HTR-8/SVneo (cell line): ENCODE measurements at regions not wholly inside any gene's neighbourhood (a gene's known extent, or its start where the extent isn't known, plus 50 kb on each side); places are given as distances from the start of the nearest gene placed in this dataset.
"Not testable (repeated sequence)": the region's sequence is repeated elsewhere in the genome, so short reads cannot be mapped to it uniquely, and the experiment has no call there.

Source experiments
- DNase-seq: peaks from one replicate; pipeline ENCODE4 v3.0.0; 2011; ENCODE audit warnings: low spot score, mixed read lengths; ENCODE audit not compliant: insufficient read length
- FAIRE-seq: peaks from 2 replicates; lab custom pipeline; 2011; peaks lifted over from hg19 to GRCh38; lab: Jason Lieb, UNC

GRCh38 chr1:38760562-38760961, 99.0 kb downstream of the RRAGC start:
- DNase-seq = no peak
- FAIRE-seq = no peak

DNA sequence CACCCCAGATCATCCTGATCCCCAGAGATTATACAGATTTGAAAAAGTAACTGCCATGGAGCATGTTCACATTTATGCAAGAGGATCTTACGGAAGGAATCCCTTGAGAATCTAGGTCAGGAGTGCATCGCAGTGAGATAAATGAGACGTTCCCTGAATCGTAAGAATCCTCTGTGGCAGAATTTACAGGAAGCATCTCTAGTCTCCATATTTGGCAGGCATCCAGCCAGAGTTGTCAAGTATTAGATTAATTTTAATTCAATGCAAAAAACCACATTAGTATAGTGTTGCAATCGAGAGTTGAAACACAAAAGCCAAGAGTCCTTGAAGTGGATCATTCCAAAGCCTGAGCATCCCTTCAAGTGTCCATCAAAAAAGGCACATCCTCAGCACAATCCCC, 100.8 kb downstream of the RRAGC start:
- no peak for FAIRE-seq
- DNase-seq = no peak

DNA sequence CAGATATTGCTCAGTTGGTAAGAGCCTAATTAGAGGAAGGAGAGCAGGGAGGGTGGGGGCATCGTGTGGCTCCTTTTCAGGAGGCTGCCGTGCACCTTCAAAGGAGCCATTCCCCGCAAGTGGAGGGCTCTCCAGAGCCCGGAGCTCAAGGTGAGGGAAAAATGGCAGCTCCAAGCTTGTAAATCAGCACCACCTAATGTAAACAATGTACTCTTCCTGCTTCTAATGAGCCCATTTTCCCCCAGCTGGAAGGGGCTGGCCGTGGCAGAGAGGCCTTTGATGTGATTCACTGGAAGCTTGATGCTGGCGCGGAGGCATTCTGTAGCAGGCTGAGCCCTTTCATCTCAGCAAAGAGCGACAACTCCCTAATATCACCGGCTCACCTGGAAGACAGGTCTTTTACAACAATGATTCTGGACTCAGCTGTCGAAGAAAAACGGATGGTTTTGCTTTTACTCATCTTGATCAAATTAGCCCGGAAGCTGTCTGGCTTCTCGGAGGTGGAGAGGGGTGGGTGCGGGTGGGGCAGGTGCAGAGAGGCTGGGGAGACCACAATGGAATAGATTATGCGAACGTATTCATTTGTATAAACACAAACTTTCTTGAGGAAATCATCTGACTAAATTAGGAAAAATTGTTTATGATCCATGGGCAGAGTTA, 112.5 kb downstream of the RRAGC start:
- DNase-seq = no peak
- no peak for FAIRE-seq

- no peak for DNase-seq
- no peak for FAIRE-seq
Measured at GRCh38 chr1:38746402-38746935, 113.1 kb downstream of the RRAGC start.

DNA sequence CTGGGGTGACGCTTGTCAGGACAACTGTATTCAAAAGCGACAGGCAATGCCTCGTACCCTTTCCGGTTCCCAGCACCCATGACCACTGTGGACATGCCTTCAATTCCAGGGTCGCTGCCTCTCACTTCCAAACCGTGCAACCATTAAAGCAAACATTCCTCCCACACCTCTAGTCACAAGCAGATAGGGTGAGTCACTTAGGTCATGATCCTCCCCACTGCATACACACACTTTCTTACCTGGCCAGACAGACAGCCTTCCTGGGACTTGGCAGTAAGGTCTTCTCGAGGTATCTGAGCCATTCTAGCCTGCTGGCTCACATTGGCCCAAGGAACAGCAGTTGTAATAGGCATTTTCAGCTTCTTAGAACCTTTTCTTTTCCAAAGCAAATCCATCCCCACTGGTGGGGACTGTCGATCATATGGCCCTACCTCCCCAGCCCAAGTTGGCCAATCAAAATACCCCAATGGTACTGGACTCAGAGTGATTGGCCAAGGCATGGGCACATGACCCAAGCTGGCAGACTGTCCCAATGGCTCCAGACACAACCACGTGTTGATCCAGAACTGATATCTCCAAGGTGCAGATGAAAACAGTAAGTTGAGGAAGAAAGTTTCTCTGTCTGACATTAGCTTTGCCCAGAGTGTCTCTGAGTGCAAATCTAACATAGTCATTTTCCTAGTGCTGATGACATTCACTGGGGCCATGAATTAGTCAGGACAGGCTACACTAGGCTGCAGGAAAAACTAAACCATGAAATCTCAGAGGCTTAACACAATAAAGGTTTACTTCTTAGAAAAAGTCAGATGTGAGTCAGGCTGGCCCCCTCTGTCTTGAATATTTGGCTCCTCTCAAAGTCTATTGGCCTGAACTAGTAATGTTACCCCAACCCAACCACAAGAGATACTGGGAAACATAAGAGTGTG, 113.8 kb downstream of the RRAGC start:
- DNase-seq (no peak), FAIRE-seq (no peak)

- no peak for DNase-seq
- FAIRE-seq = no peak
Measured at GRCh38 chr1:38744452-38745350, 114.9 kb downstream of the RRAGC start.

- FAIRE-seq (no peak), DNase-seq (no peak)
Measured at GRCh38 chr1:38743184-38743583, 116.4 kb downstream of the RRAGC start.

DNA sequence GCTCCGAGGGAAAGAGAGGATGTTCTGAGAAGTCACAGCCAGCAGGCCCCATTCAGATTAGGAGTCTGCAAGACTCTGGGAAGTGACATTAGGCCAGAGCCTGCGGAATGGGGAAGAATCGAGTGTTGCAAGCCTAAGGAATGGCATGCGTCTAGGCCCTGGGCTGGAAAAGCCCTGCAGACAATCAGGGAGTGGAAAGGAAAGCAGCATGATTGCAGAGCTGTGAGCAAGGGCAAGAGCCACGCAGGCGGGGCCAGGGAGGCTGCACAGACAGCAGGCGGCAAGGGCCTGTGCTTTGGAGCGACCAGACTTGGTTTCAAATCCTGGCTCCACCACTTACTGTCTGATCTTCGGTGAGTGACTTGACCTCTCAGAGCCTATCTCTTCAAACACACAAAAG, 118.2 kb downstream of the RRAGC start:
- FAIRE-seq = no peak
- DNase-seq = no peak

DNA sequence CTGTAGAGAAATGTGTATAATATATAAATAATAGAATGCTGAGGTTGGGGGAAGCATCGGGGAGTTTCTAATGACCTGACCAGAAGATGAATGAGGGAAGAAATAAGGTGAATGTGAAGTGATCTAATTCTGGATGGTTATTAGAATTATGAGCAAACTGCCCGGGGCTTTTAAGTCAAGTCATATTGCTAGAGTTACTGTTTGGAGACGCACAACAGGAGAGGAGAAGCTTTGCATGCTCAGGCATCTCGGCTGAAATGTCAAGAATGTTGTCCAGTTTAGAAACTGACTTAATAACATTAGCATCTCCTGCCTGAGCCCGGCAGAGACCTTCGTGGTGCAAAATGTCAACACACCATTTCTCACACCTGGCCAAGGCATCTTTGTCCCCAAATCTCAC, 119.1 kb downstream of the RRAGC start:
- DNase-seq = peak; percentile 17
- no peak for FAIRE-seq

DNA sequence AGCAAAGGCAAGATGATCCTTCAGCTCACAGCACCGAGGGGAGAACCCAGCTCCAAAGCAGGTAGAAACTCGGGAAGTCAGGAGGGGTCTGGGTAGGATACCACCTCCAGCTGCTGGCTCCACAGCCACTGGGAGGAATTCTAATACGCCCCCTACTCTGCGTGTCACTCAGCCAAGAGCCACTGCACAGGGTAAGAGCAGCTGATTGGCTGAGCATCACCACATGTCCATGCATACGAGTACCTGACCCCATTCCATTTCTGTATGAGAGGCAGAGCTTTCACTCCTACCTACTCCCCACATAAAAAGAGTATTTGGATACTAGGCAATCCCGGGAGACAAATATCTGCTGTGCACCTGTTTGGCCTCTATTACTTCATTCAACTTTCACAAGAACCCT, 121.4 kb downstream of the RRAGC start:
- DNase-seq (no peak), FAIRE-seq (no peak)

GRCh38 chr1:38736399-38736798, 123.2 kb downstream of the RRAGC start:
- no peak for FAIRE-seq
- no peak for DNase-seq

- peak; percentile 48 for DNase-seq
- FAIRE-seq = no peak
Measured at GRCh38 chr1:38735651-38736161, 123.9 kb downstream of the RRAGC start.

GRCh38 chr1:38733761-38734160, 125.8 kb downstream of the RRAGC start:
- FAIRE-seq = no peak
- DNase-seq = no peak

GRCh38 chr1:38730511-38731397, 128.8 kb downstream of the RRAGC start:
- FAIRE-seq (no peak), DNase-seq (no peak)

- DNase-seq (no peak), FAIRE-seq (no peak)
Measured at GRCh38 chr1:38728585-38728908, 131.0 kb downstream of the RRAGC start.

- DNase-seq (peak; percentile 14), FAIRE-seq (no peak)
Measured at GRCh38 chr1:38727684-38728584, 131.6 kb downstream of the RRAGC start.

- not testable (repeated sequence) for FAIRE-seq, DNase-seq
Measured at GRCh38 chr1:38725321-38725961, 134.1 kb downstream of the RRAGC start.
